AG09319 (cell line): ENCODE measurements at regions not wholly inside any gene's neighbourhood (a gene's known extent, or its start where the extent isn't known, plus 50 kb on each side); places are given as distances from the start of the nearest gene placed in this dataset.

Source experiments
- DNase-seq: peaks from one replicate; pipeline ENCODE4 v3.0.0-alpha.2; 2010; ENCODE audit warnings: low read depth; ENCODE audit errors: extremely low read depth
- CTCF ChIP-seq: IDR thresholded peaks from 2 replicates; pipeline ENCODE4 v1.5.1; 2011; ENCODE audit warnings: low read depth, mild to moderate bottlenecking, inconsistent platforms, low read length, moderate library complexity

- no peak for DNase-seq
- no peak for TF ChIP-seq CTCF
Observed at GRCh38 chr11:70944141-70944540, 308.2 kb downstream of the SHANK2 start.

- no peak for TF ChIP-seq CTCF
- no peak for DNase-seq
Observed at GRCh38 chr11:70944636-70945035, 307.7 kb downstream of the SHANK2 start.

- DNase-seq, result no peak
- no peak for TF ChIP-seq CTCF
Observed at GRCh38 chr11:70948398-70948797, 304.0 kb downstream of the SHANK2 start.

- DNase-seq, result no peak
- no peak for TF ChIP-seq CTCF
Observed at GRCh38 chr11:70948855-70949531, 303.4 kb downstream of the SHANK2 start.

- TF ChIP-seq CTCF, result no peak
- DNase-seq, result no peak
Observed at GRCh38 chr11:70951139-70951804, 301.1 kb downstream of the SHANK2 start.

- no peak for TF ChIP-seq CTCF
- DNase-seq, result no peak
Observed at GRCh38 chr11:70952191-70952590, 300.2 kb downstream of the SHANK2 start.

GRCh38 chr11:70953720-70954119, 298.7 kb downstream of the SHANK2 start:
- TF ChIP-seq CTCF, result no peak
- DNase-seq, result no peak
